HEK293 (cell line): ENCODE measurements at regions not wholly inside any gene's neighbourhood (a gene's known extent, or its start where the extent isn't known, plus 50 kb on each side); places are given as distances from the start of the nearest gene placed in this dataset.

Experiments used
- CTCF ChIA-PET: fragments of 350-600 bp; formaldehyde crosslinking; extraction: SDS; loops from one replicate; lab custom pipeline; 2021; ENCODE audit warnings: antibody characterized with exemption; lab: Yijun Ruan, JAX
- POLR2A ChIA-PET: fragments of 300-600 bp; formaldehyde crosslinking; extraction: SDS; loops from one replicate; lab custom pipeline; 2020; ENCODE audit warnings: antibody characterized with exemption, inconsistent platforms; lab: Yijun Ruan, JAX
- H3K27ac ChIP-seq: fragments of 200-500 bp; sonication (Bioruptor generic); 2 replicates; pipeline ENCODE4 v1.5.1; 2014; ENCODE audit warnings: low read depth, low read length, control low read depth, inconsistent platforms; ENCODE audit errors: extremely low read depth
- H3K36me3 ChIP-seq, 2 experiments: fragments of 200-500 bp in 1 of 2; sonication (Bioruptor generic) in 1 of 2; 1 replicate in 1 of 2; 2 replicates in 1 of 2; pipeline ENCODE4 v1.5.1; 2014 to 2017; ENCODE audit warnings: inconsistent platforms in 2 of 2, low read length in 2 of 2; ENCODE audit not compliant: control insufficient read depth in 2 of 2, insufficient read depth in 1 of 2
- H3K4me1 ChIP-seq: fragments of 200-500 bp; sonication (Bioruptor generic); 2 replicates; pipeline ENCODE4 v1.5.1; 2014; ENCODE audit warnings: mild to moderate bottlenecking, low read length, inconsistent platforms; ENCODE audit not compliant: control insufficient read depth, insufficient read depth
- H3K4me3 ChIP-seq: 2 replicates; pipeline ENCODE4 v1.5.1; 2011; ENCODE audit warnings: low read depth, mild to moderate bottlenecking, control low read depth, low read length, moderate library complexity
- H3K9me3 ChIP-seq: fragments of 200-500 bp; sonication (Bioruptor generic); 2 replicates; pipeline ENCODE4 v1.5.1; 2014; ENCODE audit warnings: low read depth, low read length, inconsistent platforms; ENCODE audit not compliant: control insufficient read depth, insufficient read depth
- ELK4 ChIP-seq: IDR thresholded peaks from 2 replicates; pipeline ENCODE4 v1.6.1; 2011; ENCODE audit warnings: mild to moderate bottlenecking, low read depth, low read length, borderline replicate concordance
- HOXC10 ChIP-seq: sonication (generic); formaldehyde crosslinking; IDR thresholded peaks from 2 replicates; pipeline ENCODE4 v1.8.1; 2023; ENCODE audit warnings: mild to moderate bottlenecking, missing genetic modification reagents
- IKZF3 ChIP-seq: fragments of 450-650 bp; IDR thresholded peaks from 2 replicates; pipeline ENCODE4 v1.5.0; 2018; ENCODE audit warnings: missing biosample characterization, mild to moderate bottlenecking, missing genetic modification characterization, moderate library complexity
- KLF10 ChIP-seq: fragments of 450-650 bp; IDR thresholded peaks from 2 replicates; pipeline ENCODE4 v1.5.1; 2018; ENCODE audit warnings: missing biosample characterization, mild to moderate bottlenecking, missing genetic modification characterization
- KLF16 ChIP-seq: fragments of 450-650 bp; formaldehyde crosslinking; IDR thresholded peaks from 2 replicates; pipeline ENCODE4 v1.5.1; 2017; ENCODE audit warnings: missing biosample characterization, missing genetic modification characterization
- KLF17 ChIP-seq: fragments of 450-650 bp; formaldehyde crosslinking; IDR thresholded peaks from 2 replicates; pipeline ENCODE4 v1.5.1; 2016; ENCODE audit warnings: missing biosample characterization, missing genetic modification characterization
- KLF8 ChIP-seq: fragments of 450-650 bp; formaldehyde crosslinking; IDR thresholded peaks from 2 replicates; pipeline ENCODE4 v1.5.1; 2016; ENCODE audit warnings: missing biosample characterization, missing genetic modification characterization
- KLF9 ChIP-seq: fragments of 450-650 bp; formaldehyde crosslinking; IDR thresholded peaks from 2 replicates; pipeline ENCODE4 v1.5.1; 2016; ENCODE audit warnings: missing biosample characterization, missing genetic modification characterization, low read depth
- OSR2 ChIP-seq: fragments of 450-650 bp; formaldehyde crosslinking; IDR thresholded peaks from 2 replicates; pipeline ENCODE4 v1.5.1; 2016; ENCODE audit warnings: missing biosample characterization, missing genetic modification characterization
- PATZ1 ChIP-seq: fragments of 450-650 bp; formaldehyde crosslinking; IDR thresholded peaks from 2 replicates; pipeline ENCODE4 v1.5.1; 2016; ENCODE audit warnings: missing biosample characterization, missing genetic modification characterization
- SALL2 ChIP-seq: fragments of 450-650 bp; formaldehyde crosslinking; IDR thresholded peaks from 2 replicates; pipeline ENCODE4 v1.5.0; 2017; ENCODE audit warnings: missing biosample characterization, mild to moderate bottlenecking, missing genetic modification characterization, borderline replicate concordance
- ZNF146 ChIP-seq: fragments of 450-650 bp; formaldehyde crosslinking; IDR thresholded peaks from 2 replicates; pipeline ENCODE4 v1.5.1; 2016; ENCODE audit warnings: missing biosample characterization, missing genetic modification characterization
- ZNF18 ChIP-seq: fragments of 450-650 bp; formaldehyde crosslinking; IDR thresholded peaks from 2 replicates; pipeline ENCODE4 v1.5.1; 2016; ENCODE audit warnings: missing biosample characterization, missing genetic modification characterization
- ZNF280D ChIP-seq: fragments of 450-650 bp; formaldehyde crosslinking; IDR thresholded peaks from 2 replicates; pipeline ENCODE4 v1.5.1; 2016; ENCODE audit warnings: missing biosample characterization, missing genetic modification characterization
- ZNF350 ChIP-seq: fragments of 450-650 bp; formaldehyde crosslinking; IDR thresholded peaks from 2 replicates; pipeline ENCODE4 v1.5.0; 2017; ENCODE audit warnings: missing biosample characterization, mild to moderate bottlenecking, missing genetic modification characterization
- ZNF354C ChIP-seq: fragments of 450-650 bp; formaldehyde crosslinking; IDR thresholded peaks from 2 replicates; pipeline ENCODE4 v1.5.1; 2016; ENCODE audit warnings: missing biosample characterization, missing genetic modification characterization, low read depth, borderline replicate concordance
- ZNF416 ChIP-seq: fragments of 450-650 bp; formaldehyde crosslinking; IDR thresholded peaks from 2 replicates; pipeline ENCODE4 v1.5.1; 2016; ENCODE audit warnings: missing biosample characterization, missing genetic modification characterization
- ZNF514 ChIP-seq: fragments of 450-650 bp; formaldehyde crosslinking; IDR thresholded peaks from 2 replicates; pipeline ENCODE4 v1.5.1; 2016; ENCODE audit warnings: missing biosample characterization, missing genetic modification characterization
- ZNF544 ChIP-seq: fragments of 450-650 bp; formaldehyde crosslinking; IDR thresholded peaks from 2 replicates; pipeline ENCODE4 v1.5.0; 2017; ENCODE audit warnings: missing biosample characterization, missing genetic modification characterization
- ZNF548 ChIP-seq: fragments of 450-650 bp; formaldehyde crosslinking; IDR thresholded peaks from 2 replicates; pipeline ENCODE4 v1.5.1; 2016; ENCODE audit warnings: missing biosample characterization, missing genetic modification characterization
- ZNF558 ChIP-seq: fragments of 450-650 bp; formaldehyde crosslinking; IDR thresholded peaks from 2 replicates; pipeline ENCODE4 v1.5.1; 2016; ENCODE audit warnings: missing biosample characterization, missing genetic modification characterization
- ZNF624 ChIP-seq: fragments of 450-650 bp; formaldehyde crosslinking; IDR thresholded peaks from 2 replicates; pipeline ENCODE4 v1.5.1; 2017; ENCODE audit warnings: missing biosample characterization, missing genetic modification characterization
- ZNF670 ChIP-seq: fragments of 450-650 bp; formaldehyde crosslinking; IDR thresholded peaks from 2 replicates; pipeline ENCODE4 v1.5.1; 2016; ENCODE audit warnings: missing biosample characterization, missing genetic modification characterization, low read depth
- ZNF792 ChIP-seq: fragments of 450-650 bp; formaldehyde crosslinking; IDR thresholded peaks from 2 replicates; pipeline ENCODE4 v1.5.1; 2016; ENCODE audit warnings: missing biosample characterization, missing genetic modification characterization

GRCh38 chr16:25593260-25593659 lies 98.5 kb upstream of the HS3ST4 start:
- no peak for TF ChIP-seq SALL2 (tag by site-specific recombination)
- TF ChIP-seq ELK4: no peak
- no peak for TF ChIP-seq ZNF354C (tag by site-specific recombination)
- no peak for TF ChIP-seq ZNF670 (tag by site-specific recombination)
- TF ChIP-seq OSR2: no peak
- TF ChIP-seq KLF10 (tag by site-specific recombination): no peak
- no peak for TF ChIP-seq IKZF3 (tag by site-specific recombination)
- TF ChIP-seq KLF16 (tag by site-specific recombination): no peak
- no peak for TF ChIP-seq PATZ1 (tag by site-specific recombination)
- TF ChIP-seq ZNF514 (tag by site-specific recombination): no peak
- no peak for TF ChIP-seq KLF8 (tag by site-specific recombination)
- TF ChIP-seq ZNF416 (tag by site-specific recombination): no peak
- no peak for TF ChIP-seq ZNF544 (tag by site-specific recombination)
- TF ChIP-seq ZNF558 (tag by site-specific recombination): no peak
- TF ChIP-seq KLF9 (tag by site-specific recombination): no peak
- no peak for TF ChIP-seq ZNF548
- TF ChIP-seq ZNF624 (tag by site-specific recombination): no peak
- no peak for TF ChIP-seq HOXC10 (CRISPR knock-in tag)
- TF ChIP-seq ZNF350 (tag by site-specific recombination): no peak
- TF ChIP-seq ZNF792: no peak
- no peaks in the 10 kb centered on the region for H3K9me3 ChIP-seq
- H3K4me3 ChIP-seq: no peak overlapping the region
- CTCF ChIA-PET: no interaction called here
- H3K4me1 ChIP-seq: no peaks in the 10 kb centered on the region
- H3K27ac ChIP-seq: no peak overlapping the region
- no peaks in the 10 kb centered on the region for H3K36me3 ChIP-seq
- POLR2A ChIA-PET: no interaction called here

GRCh38 chr16:25587783-25588182 lies 104.0 kb upstream of the HS3ST4 start:
- Histone ChIP-seq H3K36me3 (no peaks in the 10 kb centered on the region), H3K9me3 (no peaks in the 10 kb centered on the region)
- CTCF ChIA-PET: no interaction called here
- TF ChIP-seq KLF17 (tag by site-specific recombination) (no peak), PATZ1 (tag by site-specific recombination) (no peak), ZNF280D (no peak), ZNF18 (tag by site-specific recombination) (no peak), ZNF146 (tag by site-specific recombination) (no peak)
- TF ChIP-seq, all 188 proteins: peak for 0
- POLR2A ChIA-PET: no interaction called here
- H3K4me1 ChIP-seq: no peaks in the 10 kb centered on the region
- no peak overlapping the region for H3K4me3 ChIP-seq
- no peak overlapping the region for H3K27ac ChIP-seq
